Sigmoid colon (tissue), 6 donors: ENCODE measurements at regions not wholly inside any gene's neighbourhood (a gene's known extent, or its start where the extent isn't known, plus 50 kb on each side); places are given as distances from the start of the nearest gene placed in this dataset.
A peak's percentile ranks its signal among the peaks of the same experiment; 100 is the strongest.

Source experiments
- DNase-seq: peaks from one replicate; pipeline ENCODE4 v3.0.0-alpha.2; 2019
- H3K27ac ChIP-seq, 4 donors: fragments of 200-600 bp; sonication (generic); one replicate each; pipeline ENCODE4 v1.5.1; 2016 to 2019; ENCODE audit warnings: mild to moderate bottlenecking in 1 of 4
- H3K27me3 ChIP-seq, 3 donors: fragments of 200-600 bp; sonication (generic); one replicate each; pipeline ENCODE4 v1.5.1; 2019; ENCODE audit warnings: mild to moderate bottlenecking in 1 of 3
- H3K36me3 ChIP-seq, 4 donors: fragments of 200-600 bp; sonication (generic); one replicate each; pipeline ENCODE4 v1.5.1; 2016 to 2019
- H3K4me1 ChIP-seq, 4 donors: fragments of 200-600 bp; sonication (generic); one replicate each; pipeline ENCODE4 v1.5.1; 2017 to 2019
- H3K4me3 ChIP-seq, 4 donors: fragments of 200-600 bp; sonication (generic); one replicate each; pipeline ENCODE4 v1.5.1; 2017 to 2019; ENCODE audit warnings: mild to moderate bottlenecking in 2 of 4, moderate library complexity in 1 of 4
- H3K9me3 ChIP-seq, 4 donors: fragments of 200-600 bp in 3 of 4; sonication (generic) in 3 of 4; one replicate each; pipeline versions ENCODE4 v1.5.1 to v1.6.1; 2013 to 2019
- CTCF ChIP-seq, 4 experiments: fragments of 450-650 bp in 3 of 4; fragments of 200-600 bp in 1 of 4; IDR thresholded peaks; one replicate each; pipeline ENCODE4 v1.5.1; 2016 to 2019; ENCODE audit warnings: antibody characterized with exemption in 4 of 4, mild to moderate bottlenecking in 3 of 4, moderate library complexity in 2 of 4
- EP300 ChIP-seq, 4 donors: sonication (generic); formaldehyde crosslinking; IDR thresholded peaks; one replicate each; pipeline ENCODE4 v1.6.1; 2017; ENCODE audit warnings: antibody characterized with exemption in 4 of 4
- POLR2A ChIP-seq, 2 donors: fragments of 450-650 bp; IDR thresholded peaks; one replicate each; pipeline ENCODE4 v1.6.1; 2016; ENCODE audit warnings: antibody characterized with exemption in 2 of 2, mild to moderate bottlenecking in 2 of 2, moderate library complexity in 2 of 2
- POLR2AphosphoS5 ChIP-seq, 4 donors: sonication (generic); formaldehyde crosslinking; IDR thresholded peaks; one replicate each; pipeline ENCODE4 v1.6.1; 2017; ENCODE audit warnings: antibody characterized with exemption in 4 of 4
- WGBS, 2 donors: extraction: QIAGEN DNeasy Blood & Tissue Kit; methylation state at CpG; one replicate each; pipeline ENCODE4 v1.1.7; 2013; 5-methylcytosine and 5-hydroxymethylcytosine counted together
- intact Hi-C: fragments of 100-400 bp; cut with DNase I; formaldehyde crosslinking; loops from one replicate; pipeline ENCODE4 v1.15.1; 2023
- donor health status: healthy with polysubstance abuse.
- donor health status: healthy.

GRCh38 chr14:26323869-26324268 is 274.0 kb downstream of the NOVA1 start:
- no peak for TF ChIP-seq CTCF (IDR thresholded peaks at IDR 0.05)
- TF ChIP-seq POLR2A (IDR thresholded peaks at IDR 0.05): no peak
- no peak for TF ChIP-seq EP300 (IDR thresholded peaks at IDR 0.05)
- TF ChIP-seq POLR2AphosphoS5 (IDR thresholded peaks at IDR 0.05): peak in 3 of 4 donors; percentile 21 to 55 (median 36)
- intact Hi-C loops: no loop called here
- Histone ChIP-seq H3K4me3 (no peak overlapping the region), H3K4me1 (peaks cover 0 to 19% (median 7%) of the 10 kb centered on the region in 4 donors), H3K27me3 (no peaks in the 10 kb centered on the region), H3K36me3 (no peaks in the 10 kb centered on the region), H3K27ac (peak overlapping the region in 3 of 4 donors; percentile 33 to 52 (median 37)), H3K9me3 (no peaks in the 10 kb centered on the region)
- no peak for DNase-seq
- 69 to 73% methylated on average over 5 of the region's 5 CpGs for WGBS, 2 donors

GRCh38 chr14:26320886-26321285 is 276.9 kb downstream of the NOVA1 start:
- TF ChIP-seq CTCF (IDR thresholded peaks at IDR 0.05) (no peak), POLR2AphosphoS5 (IDR thresholded peaks at IDR 0.05) (no peak), EP300 (IDR thresholded peaks at IDR 0.05) (no peak), POLR2A (IDR thresholded peaks at IDR 0.05) (no peak)
- H3K36me3 ChIP-seq: no peaks in the 10 kb centered on the region
- H3K27ac ChIP-seq: no peak overlapping the region
- no peaks in the 10 kb centered on the region for H3K9me3 ChIP-seq
- 96 to 99% methylated on average over 2 of the region's 2 CpGs for WGBS, 2 donors
- peaks cover 0 to 19% (median 7%) of the 10 kb centered on the region in 4 donors for H3K4me1 ChIP-seq
- intact Hi-C loops: no loop called here
- no peaks in the 10 kb centered on the region for H3K27me3 ChIP-seq
- no peak for DNase-seq
- no peak overlapping the region for H3K4me3 ChIP-seq

DNA sequence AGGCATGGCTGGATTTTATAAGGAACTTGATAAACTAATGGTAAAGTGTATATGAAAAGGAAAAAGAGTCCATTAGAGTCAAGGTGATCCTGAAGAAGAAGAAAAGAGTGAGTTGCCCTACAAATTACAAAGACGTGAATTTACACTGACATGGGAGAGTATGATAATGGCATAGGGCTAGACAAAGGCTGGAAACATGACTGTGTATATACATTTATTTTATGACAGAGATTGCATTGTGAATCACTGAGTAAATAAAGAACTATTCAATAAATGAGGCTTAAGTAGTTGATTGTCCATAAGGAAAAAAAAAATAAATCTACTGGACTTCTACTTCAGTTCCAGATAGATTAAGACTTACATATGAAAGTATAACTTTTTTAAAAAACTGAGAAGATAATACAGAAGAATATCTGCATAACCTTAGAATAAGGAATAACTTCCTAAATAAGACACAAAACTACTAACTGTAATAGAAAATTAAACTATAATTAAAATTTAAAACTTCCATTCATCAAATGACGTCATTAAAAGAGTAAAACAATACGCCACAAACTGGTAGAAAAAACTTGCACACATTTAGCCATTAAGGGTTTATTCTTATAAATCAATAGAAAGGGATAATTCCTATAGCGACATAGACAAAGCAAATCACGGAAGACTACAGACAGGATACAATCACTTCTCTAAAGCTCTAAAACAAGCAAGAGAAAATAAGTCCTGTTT is 278.5 kb downstream of the NOVA1 start:
- Histone ChIP-seq H3K27ac (no peak overlapping the region), H3K4me1 (peaks cover 0 to 13% (median 7%) of the 10 kb centered on the region in 4 donors), H3K9me3 (no peaks in the 10 kb centered on the region), H3K36me3 (no peaks in the 10 kb centered on the region), H3K4me3 (no peak overlapping the region), H3K27me3 (no peaks in the 10 kb centered on the region)
- 76 to 81% methylated on average over 5 of the region's 5 CpGs for WGBS, 2 donors
- no peak for DNase-seq
- no peak for TF ChIP-seq CTCF (IDR thresholded peaks at IDR 0.05)
- no peak for TF ChIP-seq POLR2A (IDR thresholded peaks at IDR 0.05)
- no peak for TF ChIP-seq POLR2AphosphoS5 (IDR thresholded peaks at IDR 0.05)
- TF ChIP-seq EP300 (IDR thresholded peaks at IDR 0.05): no peak
- intact Hi-C loops: no loop called here

DNA sequence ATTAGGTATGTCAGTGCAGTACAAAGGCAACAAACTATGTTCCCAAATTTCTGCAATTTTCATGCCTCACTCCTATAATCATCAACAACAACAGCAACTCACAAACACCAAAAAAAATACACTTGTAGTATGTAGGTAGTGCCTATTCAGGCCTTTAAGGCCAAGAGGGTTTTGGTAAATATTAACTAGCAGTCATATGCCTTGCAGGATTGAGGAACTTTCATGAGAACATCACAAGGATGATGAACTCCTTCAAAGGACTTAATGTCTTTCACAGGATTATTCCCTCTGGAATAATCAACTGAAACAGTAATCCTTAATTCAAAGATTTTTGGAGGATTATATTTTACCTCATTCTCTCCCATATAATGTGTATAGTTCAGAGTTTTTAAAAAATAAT is 293.8 kb downstream of the NOVA1 start:
- no peaks in the 10 kb centered on the region for H3K4me1 ChIP-seq
- no peaks in the 10 kb centered on the region for H3K36me3 ChIP-seq
- intact Hi-C loops: no loop called here
- no peak for DNase-seq
- no peaks in the 10 kb centered on the region for H3K27me3 ChIP-seq
- no peak overlapping the region for H3K4me3 ChIP-seq
- TF ChIP-seq CTCF (IDR thresholded peaks at IDR 0.05) (no peak), EP300 (IDR thresholded peaks at IDR 0.05) (no peak), POLR2AphosphoS5 (IDR thresholded peaks at IDR 0.05) (no peak), POLR2A (IDR thresholded peaks at IDR 0.05) (no peak)
- peaks cover 0 to 6% (median 0%) of the 10 kb centered on the region in 4 donors for H3K9me3 ChIP-seq
- H3K27ac ChIP-seq: no peak overlapping the region

GRCh38 chr14:26293909-26294308 is 303.9 kb downstream of the NOVA1 start:
- Histone ChIP-seq H3K27me3 (no peaks in the 10 kb centered on the region), H3K9me3 (no peaks in the 10 kb centered on the region), H3K4me3 (no peak overlapping the region), H3K36me3 (no peaks in the 10 kb centered on the region), H3K4me1 (no peaks in the 10 kb centered on the region), H3K27ac (no peak overlapping the region)
- no peak for TF ChIP-seq POLR2A (IDR thresholded peaks at IDR 0.05)
- TF ChIP-seq EP300 (IDR thresholded peaks at IDR 0.05): no peak
- no peak for TF ChIP-seq POLR2AphosphoS5 (IDR thresholded peaks at IDR 0.05)
- no peak for TF ChIP-seq CTCF (IDR thresholded peaks at IDR 0.05)
- no peak for DNase-seq
- intact Hi-C loops: no loop called here
- WGBS, 2 donors: 90 to 96% methylated on average over 3 of the region's 3 CpGs
